ENCODE measurements at regions not wholly inside any gene's neighbourhood (a gene's known extent, or its start where the extent isn't known, plus 50 kb on each side); places are given as distances from the start of the nearest gene placed in this dataset.

- no peak for TF ChIP-seq CTCF (IDR thresholded peaks at IDR 0.05; ENCODE audit: poor library complexity, severe bottlenecking)
- TF ChIP-seq SMC3 (conservative IDR thresholded peaks at IDR 0.05; ENCODE audit: poor library complexity): no peak
- TF ChIP-seq MXI1 (conservative IDR thresholded peaks at IDR 0.05; ENCODE audit: poor library complexity, severe bottlenecking): no peak
- no peak for TF ChIP-seq EP300 (conservative IDR thresholded peaks at IDR 0.05; ENCODE audit: poor library complexity, severe bottlenecking)
Observed at GRCh38 chr14:76271041-76271755, 104.7 kb upstream of the ESRRB start.
